ENCODE measurements at regions not wholly inside any gene's neighbourhood (a gene's known extent, or its start where the extent isn't known, plus 50 kb on each side); places are given as distances from the start of the nearest gene placed in this dataset.
"Not testable (repeated sequence)": the region's sequence is repeated elsewhere in the genome, so short reads cannot be mapped to it uniquely, and the experiment has no call there.

DNA sequence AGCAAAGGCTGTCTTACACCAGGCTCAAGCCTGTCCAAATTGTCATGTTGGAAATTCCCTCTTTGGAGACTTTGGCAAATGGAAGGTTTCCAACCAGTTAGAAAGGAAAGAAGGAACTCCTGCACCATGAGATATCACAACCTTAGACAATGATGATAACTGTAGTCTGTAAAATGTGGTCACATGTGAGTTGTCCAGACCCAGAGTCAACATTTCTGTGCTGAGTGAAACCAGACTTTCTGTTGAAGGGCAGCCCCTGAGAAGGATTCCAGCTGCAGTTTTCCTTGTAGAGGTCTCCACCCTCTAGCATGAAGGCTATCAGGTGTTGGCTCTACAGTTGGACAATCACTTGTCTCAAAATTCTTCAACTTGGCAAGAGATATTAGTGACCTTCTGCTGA lies 82.4 kb downstream of the SOX3 start:
- no peak for DNase-seq
- peaks cover 7% of the 10 kb centered on the region for H3K27me3 ChIP-seq
- no peaks in the 10 kb centered on the region for H3K4me1 ChIP-seq (replicated peaks in 1 of 2)
- intact Hi-C loops (cut with DNase I), result no loop called here
- H3K9me3 ChIP-seq (replicated peaks in 1 of 3), result no peaks in the 10 kb centered on the region
- TF ChIP-seq, protein P1, sequence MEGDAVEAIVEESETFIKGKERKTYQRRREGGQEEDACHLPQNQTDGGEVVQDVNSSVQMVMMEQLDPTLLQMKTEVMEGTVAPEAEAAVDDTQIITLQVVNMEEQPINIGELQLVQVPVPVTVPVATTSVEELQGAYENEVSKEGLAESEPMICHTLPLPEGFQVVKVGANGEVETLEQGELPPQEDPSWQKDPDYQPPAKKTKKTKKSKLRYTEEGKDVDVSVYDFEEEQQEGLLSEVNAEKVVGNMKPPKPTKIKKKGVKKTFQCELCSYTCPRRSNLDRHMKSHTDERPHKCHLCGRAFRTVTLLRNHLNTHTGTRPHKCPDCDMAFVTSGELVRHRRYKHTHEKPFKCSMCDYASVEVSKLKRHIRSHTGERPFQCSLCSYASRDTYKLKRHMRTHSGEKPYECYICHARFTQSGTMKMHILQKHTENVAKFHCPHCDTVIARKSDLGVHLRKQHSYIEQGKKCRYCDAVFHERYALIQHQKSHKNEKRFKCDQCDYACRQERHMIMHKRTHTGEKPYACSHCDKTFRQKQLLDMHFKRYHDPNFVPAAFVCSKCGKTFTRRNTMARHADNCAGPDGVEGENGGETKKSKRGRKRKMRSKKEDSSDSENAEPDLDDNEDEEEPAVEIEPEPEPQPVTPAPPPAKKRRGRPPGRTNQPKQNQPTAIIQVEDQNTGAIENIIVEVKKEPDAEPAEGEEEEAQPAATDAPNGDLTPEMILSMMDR (IDR thresholded peaks at IDR 0.05), result no peak
- no peak for TF ChIP-seq POLR2A (IDR thresholded peaks at IDR 0.05)
- H3K27ac ChIP-seq, result no peak overlapping the region
- no peaks in the 10 kb centered on the region for H3K36me3 ChIP-seq (replicated peaks in 1 of 2)
- H3K4me3 ChIP-seq, result no peak overlapping the region

DNA sequence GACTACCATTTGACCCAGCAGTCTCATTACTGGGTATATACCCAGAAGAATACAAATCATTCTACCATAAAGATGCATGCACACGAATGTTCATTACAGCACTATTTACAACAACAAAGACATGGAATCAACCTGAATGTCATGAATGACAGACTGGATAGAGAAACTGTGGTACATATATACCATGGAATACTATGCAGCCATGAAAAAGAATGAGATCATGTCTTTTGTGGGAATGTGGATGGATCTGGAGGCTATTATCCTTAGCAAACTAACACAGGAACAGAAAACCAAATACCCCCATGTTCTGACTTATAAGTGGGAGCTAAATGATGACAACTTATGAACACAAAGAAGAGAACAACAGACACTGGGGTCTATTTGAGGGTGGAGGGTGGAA lies 102.7 kb downstream of the SOX3 start:
- H3K27ac ChIP-seq; DNase-seq; H3K36me3 ChIP-seq (replicated peaks in 1 of 2); H3K4me3 ChIP-seq; H3K9me3 ChIP-seq (replicated peaks in 1 of 3); H3K27me3 ChIP-seq; intact Hi-C loops (cut with DNase I); H3K4me1 ChIP-seq (replicated peaks in 1 of 2): not testable (repeated sequence)
- 64 to 78% (median 71%) methylated on average over 1 of the region's 1 CpG for WGBS, 4 donors

DNA sequence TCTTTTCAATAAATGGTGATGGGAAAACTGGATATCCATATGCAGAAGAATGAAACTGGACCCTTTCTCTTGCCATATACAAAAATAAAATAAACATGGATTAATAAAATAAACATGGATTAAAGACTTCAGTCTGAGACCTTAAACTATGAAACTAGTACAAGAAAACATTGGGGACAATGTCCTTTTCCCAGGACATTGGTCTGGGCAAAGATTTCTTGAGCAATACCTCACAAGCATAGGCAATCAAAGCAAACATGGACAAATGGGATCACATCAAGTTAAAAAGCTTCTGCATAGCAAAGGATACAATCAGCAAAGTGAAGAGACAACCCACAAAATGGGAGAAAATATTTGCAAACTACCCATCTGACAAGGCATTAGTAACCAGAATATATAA lies 108.5 kb downstream of the SOX3 start:
- intact Hi-C loops (cut with DNase I); H3K4me1 ChIP-seq (replicated peaks in 1 of 2); H3K36me3 ChIP-seq (replicated peaks in 1 of 2); H3K27ac ChIP-seq; DNase-seq; H3K27me3 ChIP-seq; H3K4me3 ChIP-seq; H3K9me3 ChIP-seq (replicated peaks in 1 of 3): not testable (repeated sequence)

DNA sequence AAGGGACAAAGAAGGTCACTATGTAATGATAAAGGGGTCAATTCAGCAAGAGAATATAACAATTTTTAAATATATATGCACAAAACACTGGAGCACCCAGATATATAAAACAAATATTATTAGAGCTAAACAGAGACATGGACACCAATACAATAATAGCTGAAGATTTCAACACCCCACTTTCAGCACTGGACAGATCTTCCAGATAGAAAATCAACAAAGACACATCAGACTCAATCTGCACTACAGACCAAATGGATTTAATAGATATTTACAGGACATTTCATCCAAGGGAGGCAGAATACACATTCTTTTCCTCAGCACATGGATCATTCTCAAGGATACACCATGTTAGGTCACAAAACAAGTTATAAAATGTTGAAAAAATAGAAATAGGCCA lies 111.4 kb downstream of the SOX3 start:
- no peak for DNase-seq
- H3K4me3 ChIP-seq, result no peak overlapping the region
- no peak overlapping the region for H3K27ac ChIP-seq
- no peaks in the 10 kb centered on the region for H3K36me3 ChIP-seq (replicated peaks in 1 of 2)
- no peaks in the 10 kb centered on the region for H3K27me3 ChIP-seq
- H3K9me3 ChIP-seq (replicated peaks in 1 of 3), result no peaks in the 10 kb centered on the region
- TF ChIP-seq, protein P1 (IDR thresholded peaks at IDR 0.05), result no peak
- no peak for TF ChIP-seq POLR2A (IDR thresholded peaks at IDR 0.05)
- H3K4me1 ChIP-seq (replicated peaks in 1 of 2), result no peaks in the 10 kb centered on the region
- intact Hi-C loops (cut with DNase I), result no loop called here

DNA sequence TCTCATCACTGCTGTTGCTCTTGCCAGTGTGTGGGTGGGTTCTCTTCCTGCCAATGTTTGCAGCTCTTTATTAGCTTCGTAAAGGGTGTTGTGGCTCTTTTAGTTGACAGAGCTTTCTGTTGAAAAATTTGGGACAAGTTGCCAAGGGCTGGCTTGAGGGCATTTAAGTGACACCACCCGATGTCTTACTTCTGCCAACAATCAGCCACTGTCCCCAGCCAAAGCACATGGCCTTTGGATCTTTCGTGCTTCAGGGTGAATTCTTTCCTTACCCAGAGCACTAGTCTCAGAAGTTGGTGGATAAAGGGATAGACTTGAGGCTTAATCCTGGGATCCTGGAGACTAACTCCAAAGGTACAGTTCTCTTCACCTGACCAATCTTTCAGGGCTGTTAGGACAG lies 113.6 kb downstream of the SOX3 start:
- WGBS, 4 donors, result 45 to 56% (median 50%) methylated on average over 3 of the region's 3 CpGs
- Histone ChIP-seq H3K27ac (no peak overlapping the region), H3K36me3 (replicated peaks in 1 of 2) (no peaks in the 10 kb centered on the region), H3K9me3 (replicated peaks in 1 of 3) (no peaks in the 10 kb centered on the region), H3K4me1 (replicated peaks in 1 of 2) (no peaks in the 10 kb centered on the region), H3K4me3 (no peak overlapping the region), H3K27me3 (no peaks in the 10 kb centered on the region)
- intact Hi-C loops (cut with DNase I), result no loop called here
- DNase-seq, result no peak
- TF ChIP-seq POLR2A (IDR thresholded peaks at IDR 0.05), result no peak
- TF ChIP-seq, protein P1 (IDR thresholded peaks at IDR 0.05), result no peak

DNA sequence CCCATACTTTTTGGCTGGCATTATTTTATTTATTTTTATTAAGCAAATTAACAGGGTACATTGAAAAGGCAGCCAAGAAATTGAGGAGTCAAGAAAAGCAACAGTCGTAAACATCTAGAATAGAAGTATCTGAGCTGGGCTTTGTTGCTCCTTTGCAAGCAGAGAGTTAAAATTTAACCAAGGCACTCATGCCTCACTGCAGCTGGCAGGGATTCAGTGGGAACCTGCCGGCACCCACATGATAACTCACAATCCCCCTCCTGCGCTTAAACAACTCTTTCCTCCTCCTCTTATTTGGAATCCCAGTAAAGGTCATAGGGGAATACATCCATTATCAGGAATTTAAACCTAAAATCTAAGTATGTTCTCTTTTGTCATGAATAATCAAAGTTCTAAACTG lies 115.5 kb downstream of the SOX3 start:
- TF ChIP-seq, protein P1 (IDR thresholded peaks at IDR 0.05), result no peak
- no peak for TF ChIP-seq POLR2A (IDR thresholded peaks at IDR 0.05)
- H3K4me3 ChIP-seq, result no peak overlapping the region
- H3K27me3 ChIP-seq, result no peaks in the 10 kb centered on the region
- no peaks in the 10 kb centered on the region for H3K36me3 ChIP-seq (replicated peaks in 1 of 2)
- no peak for DNase-seq
- H3K9me3 ChIP-seq (replicated peaks in 1 of 3), result no peaks in the 10 kb centered on the region
- intact Hi-C loops (cut with DNase I), result no loop called here
- H3K4me1 ChIP-seq (replicated peaks in 1 of 2), result no peaks in the 10 kb centered on the region
- no peak overlapping the region for H3K27ac ChIP-seq
- 41 to 50% (median 45%) methylated on average over 2 to 3 of the region's 3 CpGs for WGBS, 4 donors

Data from adrenal gland (tissue), 9 donors.